Tibial nerve (tissue), 4 donors: ENCODE measurements at regions not wholly inside any gene's neighbourhood (a gene's known extent, or its start where the extent isn't known, plus 50 kb on each side); places are given as distances from the start of the nearest gene placed in this dataset.

ENCODE experiments used
- DNase-seq, 2 donors: peaks; one replicate each; pipeline ENCODE4 v3.0.0-alpha.2; 2019; ENCODE audit warnings: low spot score in 2 of 2
- H3K27ac ChIP-seq, 4 donors: fragments of 200-600 bp; sonication (generic) in 3 of 4; one replicate each; pipeline ENCODE4 v1.5.1; 2017 to 2019; ENCODE audit warnings: mild to moderate bottlenecking in 1 of 4
- H3K27me3 ChIP-seq, 2 donors: fragments of 200-600 bp; sonication (generic) in 1 of 2; one replicate each; pipeline versions ENCODE4 v1.5.1 to v1.6.0; 2017 to 2019
- H3K36me3 ChIP-seq, 3 donors: fragments of 200-600 bp; sonication (generic); one replicate each; pipeline ENCODE4 v1.5.1; 2018 to 2019
- H3K4me1 ChIP-seq, 4 donors: fragments of 200-600 bp; sonication (generic) in 3 of 4; one replicate each; pipeline ENCODE4 v1.5.1; 2017 to 2019
- H3K4me3 ChIP-seq, 4 donors: fragments of 200-600 bp; sonication (generic) in 3 of 4; one replicate each; pipeline ENCODE4 v1.5.1; 2017 to 2019; ENCODE audit warnings: mild to moderate bottlenecking in 1 of 4, moderate library complexity in 1 of 4
- H3K9me3 ChIP-seq, 4 donors: fragments of 200-600 bp; sonication (generic) in 3 of 4; one replicate each; pipeline ENCODE4 v1.5.1; 2017 to 2019
- EP300 ChIP-seq, 2 donors: sonication (generic); formaldehyde crosslinking; IDR thresholded peaks; one replicate each; pipeline ENCODE4 v1.6.1; 2017; ENCODE audit warnings: antibody characterized with exemption in 2 of 2, mild to moderate bottlenecking in 1 of 2
- POLR2A ChIP-seq, 2 donors: fragments of 450-650 bp; IDR thresholded peaks; one replicate each; pipeline ENCODE4 v1.6.1; 2017; ENCODE audit warnings: antibody characterized with exemption in 2 of 2, mild to moderate bottlenecking in 2 of 2, moderate library complexity in 2 of 2
- WGBS, 2 donors: methylation state at CpG; one replicate each; pipeline ENCODE4 v1.1.5; 2018; 5-methylcytosine and 5-hydroxymethylcytosine counted together
- TF ChIP-seq, protein P1 (sequence below), 5 experiments: fragments of 200-600 bp in 3 of 5; fragments of 450-650 bp in 2 of 5; sonication (generic) in 3 of 5; IDR thresholded peaks; one replicate each; pipeline ENCODE4 v1.5.1; 2016 to 2019; ENCODE audit warnings: antibody characterized with exemption in 5 of 5, mild to moderate bottlenecking in 3 of 5, moderate library complexity in 2 of 5

DNA sequence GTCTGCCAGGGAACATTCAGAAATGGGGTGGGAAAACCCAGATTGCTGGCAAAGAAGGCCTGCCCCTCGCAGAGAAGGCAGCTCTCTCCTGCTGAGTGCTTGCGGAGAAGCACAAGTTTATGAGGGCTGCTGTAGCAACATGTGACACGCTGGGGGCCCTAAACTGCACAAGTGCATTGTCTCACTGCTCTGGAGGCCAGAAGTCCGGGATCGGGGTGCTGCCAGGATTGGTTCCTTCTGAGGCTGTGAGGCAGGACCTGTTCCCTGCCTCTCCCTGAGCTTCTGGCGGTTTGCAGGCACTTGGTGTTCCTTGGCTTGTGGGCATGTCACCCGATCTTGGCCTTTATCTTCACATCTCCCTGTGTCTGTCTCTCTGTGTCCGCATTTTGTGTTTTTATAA lies 75.6 kb upstream of the NEURL1B start:
- H3K27me3 ChIP-seq = no peaks in the 10 kb centered on the region
- no peak for DNase-seq
- TF ChIP-seq POLR2A (IDR thresholded peaks at IDR 0.05) (no peak), EP300 (IDR thresholded peaks at IDR 0.05) (no peak)
- TF ChIP-seq, protein P1, sequence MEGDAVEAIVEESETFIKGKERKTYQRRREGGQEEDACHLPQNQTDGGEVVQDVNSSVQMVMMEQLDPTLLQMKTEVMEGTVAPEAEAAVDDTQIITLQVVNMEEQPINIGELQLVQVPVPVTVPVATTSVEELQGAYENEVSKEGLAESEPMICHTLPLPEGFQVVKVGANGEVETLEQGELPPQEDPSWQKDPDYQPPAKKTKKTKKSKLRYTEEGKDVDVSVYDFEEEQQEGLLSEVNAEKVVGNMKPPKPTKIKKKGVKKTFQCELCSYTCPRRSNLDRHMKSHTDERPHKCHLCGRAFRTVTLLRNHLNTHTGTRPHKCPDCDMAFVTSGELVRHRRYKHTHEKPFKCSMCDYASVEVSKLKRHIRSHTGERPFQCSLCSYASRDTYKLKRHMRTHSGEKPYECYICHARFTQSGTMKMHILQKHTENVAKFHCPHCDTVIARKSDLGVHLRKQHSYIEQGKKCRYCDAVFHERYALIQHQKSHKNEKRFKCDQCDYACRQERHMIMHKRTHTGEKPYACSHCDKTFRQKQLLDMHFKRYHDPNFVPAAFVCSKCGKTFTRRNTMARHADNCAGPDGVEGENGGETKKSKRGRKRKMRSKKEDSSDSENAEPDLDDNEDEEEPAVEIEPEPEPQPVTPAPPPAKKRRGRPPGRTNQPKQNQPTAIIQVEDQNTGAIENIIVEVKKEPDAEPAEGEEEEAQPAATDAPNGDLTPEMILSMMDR (IDR thresholded peaks at IDR 0.05) = no peak
- 80 to 81% methylated on average over 8 of the region's 8 CpGs for WGBS, 2 donors
- no peaks in the 10 kb centered on the region for H3K9me3 ChIP-seq
- no peaks in the 10 kb centered on the region for H3K36me3 ChIP-seq
- H3K4me1 ChIP-seq = no peaks in the 10 kb centered on the region
- H3K27ac ChIP-seq = no peak overlapping the region
- H3K4me3 ChIP-seq = no peak overlapping the region

DNA sequence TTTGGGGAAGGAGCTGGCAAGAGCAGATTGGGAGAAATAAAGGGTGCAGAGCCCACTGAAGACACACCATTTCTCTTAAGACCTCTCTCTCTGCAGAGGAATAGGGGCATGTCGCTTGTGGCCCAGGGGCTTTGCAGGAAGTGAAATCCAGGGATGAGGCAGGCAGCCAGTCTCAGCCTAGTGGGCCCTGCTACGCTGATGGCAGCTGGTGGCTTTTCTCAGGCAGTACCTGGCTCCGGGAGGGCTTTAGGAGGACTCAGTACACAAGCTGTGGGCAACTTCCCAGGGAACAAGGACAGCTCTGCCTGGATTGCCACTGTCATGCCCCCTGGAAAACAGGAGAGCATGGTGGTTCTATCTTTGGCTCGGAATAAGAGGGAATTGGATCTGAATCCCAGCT lies 76.2 kb upstream of the NEURL1B start:
- Histone ChIP-seq H3K27ac (no peak overlapping the region), H3K27me3 (no peaks in the 10 kb centered on the region), H3K4me1 (no peaks in the 10 kb centered on the region), H3K9me3 (no peaks in the 10 kb centered on the region), H3K36me3 (no peaks in the 10 kb centered on the region), H3K4me3 (no peak overlapping the region)
- no peak for DNase-seq
- TF ChIP-seq EP300 (IDR thresholded peaks at IDR 0.05) = no peak
- no peak for TF ChIP-seq POLR2A (IDR thresholded peaks at IDR 0.05)
- TF ChIP-seq, protein P1 (IDR thresholded peaks at IDR 0.05) = no peak
- 89 to 92% methylated on average over 4 of the region's 4 CpGs for WGBS, 2 donors

DNA sequence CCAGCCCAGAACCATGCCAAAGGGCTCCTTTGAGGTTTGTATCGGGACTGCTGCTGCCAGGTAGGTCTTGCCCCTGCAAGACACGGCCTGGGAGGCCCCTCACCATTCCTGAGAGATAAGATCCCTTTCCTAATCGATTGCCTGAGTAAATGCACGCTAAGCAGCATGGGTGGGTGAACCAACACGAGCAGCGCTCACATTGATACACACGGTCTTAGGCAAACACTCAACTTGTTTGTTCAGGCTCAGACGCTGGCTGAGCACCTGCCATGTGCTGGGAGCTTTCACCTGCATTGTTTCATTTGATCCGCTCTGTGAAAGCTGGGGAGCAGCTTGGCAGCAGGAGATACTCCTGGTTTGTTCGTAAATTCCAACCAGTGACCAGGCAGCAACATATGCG lies 76.9 kb upstream of the NEURL1B start:
- H3K4me3 ChIP-seq = no peak overlapping the region
- WGBS, 2 donors = 64 to 76% methylated on average over 11 of the region's 11 CpGs
- H3K27ac ChIP-seq = no peak overlapping the region
- TF ChIP-seq POLR2A (IDR thresholded peaks at IDR 0.05) (no peak), EP300 (IDR thresholded peaks at IDR 0.05) (no peak)
- TF ChIP-seq, protein P1 (IDR thresholded peaks at IDR 0.05) = no peak
- no peaks in the 10 kb centered on the region for H3K9me3 ChIP-seq
- no peaks in the 10 kb centered on the region for H3K36me3 ChIP-seq
- no peaks in the 10 kb centered on the region for H3K4me1 ChIP-seq
- H3K27me3 ChIP-seq = no peaks in the 10 kb centered on the region
- DNase-seq = no peak

DNA sequence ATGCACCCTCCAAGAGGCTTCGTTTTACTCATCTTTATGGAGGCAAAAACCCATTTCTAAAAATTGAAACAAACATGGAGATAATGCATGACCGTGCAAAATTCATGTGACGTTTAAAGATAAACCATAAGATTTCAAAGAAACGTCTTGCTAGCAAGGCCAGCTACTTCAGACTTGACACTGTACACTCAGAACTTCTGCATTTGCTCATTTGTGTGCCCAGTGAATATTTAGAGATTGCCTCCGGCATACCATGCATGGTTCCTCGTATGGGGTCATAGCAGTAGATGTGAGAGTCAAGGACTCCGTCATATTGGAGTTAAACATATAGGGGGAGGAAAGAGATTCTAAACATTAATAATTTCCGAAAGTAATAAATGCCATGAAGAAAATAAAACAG lies 78.6 kb upstream of the NEURL1B start:
- Histone ChIP-seq H3K4me3 (no peak overlapping the region), H3K36me3 (no peaks in the 10 kb centered on the region), H3K27ac (no peak overlapping the region), H3K9me3 (no peaks in the 10 kb centered on the region), H3K27me3 (no peaks in the 10 kb centered on the region), H3K4me1 (peaks cover 0 to 15% (median 6%) of the 10 kb centered on the region in 4 donors)
- 83 to 88% methylated on average over 8 of the region's 8 CpGs for WGBS, 2 donors
- TF ChIP-seq EP300 (IDR thresholded peaks at IDR 0.05) = no peak
- TF ChIP-seq POLR2A (IDR thresholded peaks at IDR 0.05) = no peak
- TF ChIP-seq, protein P1 (IDR thresholded peaks at IDR 0.05) = no peak
- no peak for DNase-seq

DNA sequence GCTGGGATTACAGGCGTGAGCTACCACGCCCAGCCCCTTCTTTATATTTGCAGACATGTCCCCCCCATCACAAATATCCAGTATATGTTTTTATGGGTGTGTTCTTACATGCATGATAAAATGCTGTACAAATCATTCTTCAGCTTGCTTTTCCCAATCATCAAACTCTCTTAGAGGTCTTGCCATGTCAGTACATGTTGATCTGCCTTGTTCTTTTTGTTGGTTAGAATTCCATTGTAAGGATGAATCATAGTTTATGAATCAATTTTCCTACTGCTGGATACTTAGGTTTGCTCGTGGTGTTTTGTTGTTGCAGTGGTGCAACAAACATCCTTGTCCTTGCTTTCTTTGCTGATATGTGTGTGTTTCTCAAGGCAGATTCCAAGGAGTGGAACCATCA lies 79.9 kb upstream of the NEURL1B start:
- Histone ChIP-seq H3K9me3 (no peaks in the 10 kb centered on the region), H3K27ac (no peak overlapping the region), H3K27me3 (no peaks in the 10 kb centered on the region), H3K4me3 (no peak overlapping the region), H3K4me1 (peaks cover 0 to 28% (median 6%) of the 10 kb centered on the region in 4 donors), H3K36me3 (no peaks in the 10 kb centered on the region)
- TF ChIP-seq POLR2A (IDR thresholded peaks at IDR 0.05) = no peak
- TF ChIP-seq EP300 (IDR thresholded peaks at IDR 0.05) = no peak
- TF ChIP-seq, protein P1 (IDR thresholded peaks at IDR 0.05) = no peak
- no peak for DNase-seq
- 80 to 84% methylated on average over 3 of the region's 3 CpGs for WGBS, 2 donors
